MM.1S (cell line): ENCODE measurements at regions not wholly inside any gene's neighbourhood (a gene's known extent, or its start where the extent isn't known, plus 50 kb on each side); places are given as distances from the start of the nearest gene placed in this dataset.

ENCODE experiments used
- DNase-seq: peaks from one replicate; pipeline ENCODE4 v3.0.0-alpha.2; 2015
- H2AFZ ChIP-seq: fragments of 300-600 bp; sonication (generic); 2 replicates; pipeline ENCODE4 v1.6.0; 2016; ENCODE audit warnings: antibody characterized with exemption, low read length
- H3F3A ChIP-seq: fragments of 300-600 bp; sonication (generic); 2 replicates; pipeline ENCODE4 v1.6.1; 2016; ENCODE audit warnings: mild to moderate bottlenecking, antibody characterized with exemption, low read length, moderate library complexity, mixed read lengths; ENCODE audit not compliant: insufficient read depth
- H3K27ac ChIP-seq: fragments of 300-600 bp; sonication (generic); 2 replicates; pipeline ENCODE4 v1.5.1; 2016; ENCODE audit warnings: mild to moderate bottlenecking, low read length
- H3K27me3 ChIP-seq: fragments of 300-600 bp; sonication (generic); replicated peaks from 2 replicates; pipeline ENCODE4 v1.6.0; 2016; ENCODE audit warnings: low read length; ENCODE audit not compliant: insufficient read depth
- H3K36me3 ChIP-seq: fragments of 300-600 bp; sonication (generic); replicated peaks from 2 replicates; pipeline ENCODE4 v1.6.1; 2016; ENCODE audit warnings: mild to moderate bottlenecking, low read length, mixed read lengths; ENCODE audit not compliant: insufficient read depth
- H3K4me1 ChIP-seq: fragments of 300-600 bp; sonication (generic); 2 replicates; pipeline ENCODE4 v1.6.1; 2016; ENCODE audit warnings: low read length, mixed read lengths
- H3K4me2 ChIP-seq: fragments of 300-600 bp; sonication (generic); 2 replicates; pipeline ENCODE4 v1.6.0; 2016; ENCODE audit warnings: low read depth, low read length
- H3K4me3 ChIP-seq: fragments of 300-600 bp; sonication (generic); 2 replicates; pipeline ENCODE4 v1.5.1; 2016; ENCODE audit warnings: low read length, mixed read lengths
- H3K79me2 ChIP-seq: fragments of 300-600 bp; sonication (generic); 2 replicates; pipeline ENCODE4 v1.6.1; 2016; ENCODE audit warnings: mixed run types, low read length, mixed read lengths
- H3K9ac ChIP-seq: fragments of 300-600 bp; sonication (generic); 2 replicates; pipeline ENCODE4 v1.6.1; 2016; ENCODE audit warnings: low read length, mixed read lengths
- H3K9me2 ChIP-seq: fragments of 300-600 bp; sonication (generic); replicated peaks from 2 replicates; pipeline ENCODE4 v1.6.1; 2016; ENCODE audit warnings: mild to moderate bottlenecking, low read length, mixed read lengths; ENCODE audit not compliant: insufficient read depth
- H3K9me3 ChIP-seq: fragments of 300-600 bp; sonication (generic); replicated peaks from 2 replicates; pipeline ENCODE4 v1.6.1; 2016; ENCODE audit warnings: mild to moderate bottlenecking, low read length, mixed read lengths; ENCODE audit not compliant: insufficient read depth
- H4K20me1 ChIP-seq: fragments of 300-600 bp; sonication (generic); 2 replicates; pipeline ENCODE4 v1.6.1; 2016; ENCODE audit warnings: mild to moderate bottlenecking, low read length, moderate library complexity, mixed read lengths; ENCODE audit not compliant: insufficient read depth
- CTCF ChIP-seq: fragments of 300-600 bp; sonication (generic); IDR thresholded peaks from 2 replicates; pipeline ENCODE4 v1.5.1; 2016; ENCODE audit warnings: antibody characterized with exemption, low read length, mixed read lengths
- EZH2 ChIP-seq: fragments of 300-600 bp; sonication (generic); optimal IDR thresholded peaks from 2 replicates; pipeline ENCODE3; 2017; ENCODE audit warnings: low read depth, mild to moderate bottlenecking, antibody characterized with exemption, low read length, mixed read lengths
- EZH2phosphoT487 ChIP-seq: fragments of 300-600 bp; sonication (generic); IDR thresholded peaks from 2 replicates; pipeline ENCODE4 v1.6.1; 2018; ENCODE audit warnings: antibody characterized with exemption, low read length

- no peak overlapping the region for H3K4me3 ChIP-seq
- H3K9me3 ChIP-seq = no peaks in the 10 kb centered on the region
- no peaks in the 10 kb centered on the region for H3K9me2 ChIP-seq
- H3K36me3 ChIP-seq = no peaks in the 10 kb centered on the region
- H3F3A ChIP-seq = peaks cover 29% of the 10 kb centered on the region
- no peaks in the 10 kb centered on the region for H3K4me1 ChIP-seq
- H3K79me2 ChIP-seq = no peaks in the 10 kb centered on the region
- no peaks in the 10 kb centered on the region for H3K27me3 ChIP-seq
- no peaks in the 10 kb centered on the region for H4K20me1 ChIP-seq
- H3K27ac ChIP-seq = no peak overlapping the region
- H3K4me2 ChIP-seq = no peak overlapping the region
- TF ChIP-seq EZH2 (no peak), CTCF (no peak), EZH2phosphoT487 (no peak)
- no peak for DNase-seq
- no peak overlapping the region for H2AFZ ChIP-seq
- no peak overlapping the region for H3K9ac ChIP-seq
Observed at GRCh38 chr6:26307850-26308249, 57.1 kb upstream of the BTN3A2 start.

- H3K9ac ChIP-seq = no peak overlapping the region
- no peaks in the 10 kb centered on the region for H3K9me2 ChIP-seq
- DNase-seq = no peak
- no peak for TF ChIP-seq CTCF
- no peak for TF ChIP-seq EZH2phosphoT487
- no peak for TF ChIP-seq EZH2
- peaks cover 32% of the 10 kb centered on the region for H3F3A ChIP-seq
- no peaks in the 10 kb centered on the region for H3K4me1 ChIP-seq
- no peaks in the 10 kb centered on the region for H3K9me3 ChIP-seq
- no peak overlapping the region for H3K4me2 ChIP-seq
- no peaks in the 10 kb centered on the region for H3K27me3 ChIP-seq
- H3K4me3 ChIP-seq = no peak overlapping the region
- no peaks in the 10 kb centered on the region for H3K36me3 ChIP-seq
- no peaks in the 10 kb centered on the region for H3K79me2 ChIP-seq
- H2AFZ ChIP-seq = no peak overlapping the region
- H4K20me1 ChIP-seq = no peaks in the 10 kb centered on the region
- no peak overlapping the region for H3K27ac ChIP-seq
Observed at GRCh38 chr6:26309731-26310142, 55.3 kb upstream of the BTN3A2 start.

- Histone ChIP-seq H4K20me1 (no peaks in the 10 kb centered on the region), H3K4me2 (peak overlapping the region; percentile 91; the same call in 1 of the 2 replicates), H3K9me3 (no peaks in the 10 kb centered on the region), H2AFZ (no peak overlapping the region), H3K4me1 (no peaks in the 10 kb centered on the region), H3F3A (peaks cover 27% of the 10 kb centered on the region), H3K79me2 (no peaks in the 10 kb centered on the region), H3K4me3 (peak overlapping the region; percentile 61; the same call in 1 of the 2 replicates), H3K27me3 (no peaks in the 10 kb centered on the region), H3K36me3 (no peaks in the 10 kb centered on the region), H3K9ac (no peak overlapping the region), H3K9me2 (no peaks in the 10 kb centered on the region), H3K27ac (no peak overlapping the region)
- DNase-seq = peak; percentile 21
- TF ChIP-seq EZH2phosphoT487 (no peak), EZH2 (no peak), CTCF (no peak)
Observed at GRCh38 chr6:26311012-26311384, 54.0 kb upstream of the BTN3A2 start.
